ENCODE measurements at regions not wholly inside any gene's neighbourhood (a gene's known extent, or its start where the extent isn't known, plus 50 kb on each side); places are given as distances from the start of the nearest gene placed in this dataset.

DNA sequence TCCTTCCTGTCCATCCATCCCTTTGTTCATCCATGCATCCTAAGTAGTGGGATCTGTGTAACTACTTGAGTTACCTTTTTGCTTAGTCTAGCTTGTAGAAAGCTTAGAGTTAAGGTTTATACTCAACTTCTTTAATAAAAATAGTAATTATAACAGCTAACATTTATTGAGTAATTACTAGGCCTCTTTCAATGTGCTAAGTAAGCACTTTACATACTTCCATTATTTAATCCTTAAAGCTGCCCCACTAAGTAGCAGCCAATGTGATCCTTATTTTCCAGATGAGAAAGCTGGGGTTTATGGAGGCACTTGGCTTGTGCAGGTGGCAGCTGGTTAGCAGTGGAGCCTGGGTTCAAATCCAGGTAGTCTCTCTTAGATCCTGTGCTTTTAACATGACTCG is 182.9 kb downstream of the FGF9 start:
- TF ChIP-seq POLR2A (IDR thresholded peaks at IDR 0.05), result no peak
- TF ChIP-seq, protein P1, sequence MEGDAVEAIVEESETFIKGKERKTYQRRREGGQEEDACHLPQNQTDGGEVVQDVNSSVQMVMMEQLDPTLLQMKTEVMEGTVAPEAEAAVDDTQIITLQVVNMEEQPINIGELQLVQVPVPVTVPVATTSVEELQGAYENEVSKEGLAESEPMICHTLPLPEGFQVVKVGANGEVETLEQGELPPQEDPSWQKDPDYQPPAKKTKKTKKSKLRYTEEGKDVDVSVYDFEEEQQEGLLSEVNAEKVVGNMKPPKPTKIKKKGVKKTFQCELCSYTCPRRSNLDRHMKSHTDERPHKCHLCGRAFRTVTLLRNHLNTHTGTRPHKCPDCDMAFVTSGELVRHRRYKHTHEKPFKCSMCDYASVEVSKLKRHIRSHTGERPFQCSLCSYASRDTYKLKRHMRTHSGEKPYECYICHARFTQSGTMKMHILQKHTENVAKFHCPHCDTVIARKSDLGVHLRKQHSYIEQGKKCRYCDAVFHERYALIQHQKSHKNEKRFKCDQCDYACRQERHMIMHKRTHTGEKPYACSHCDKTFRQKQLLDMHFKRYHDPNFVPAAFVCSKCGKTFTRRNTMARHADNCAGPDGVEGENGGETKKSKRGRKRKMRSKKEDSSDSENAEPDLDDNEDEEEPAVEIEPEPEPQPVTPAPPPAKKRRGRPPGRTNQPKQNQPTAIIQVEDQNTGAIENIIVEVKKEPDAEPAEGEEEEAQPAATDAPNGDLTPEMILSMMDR (IDR thresholded peaks at IDR 0.05), result no peak

Data from lower leg skin (tissue), 3 donors.